Urinary bladder (tissue), 3 donors: ENCODE measurements at regions not wholly inside any gene's neighbourhood (a gene's known extent, or its start where the extent isn't known, plus 50 kb on each side); places are given as distances from the start of the nearest gene placed in this dataset.

ENCODE experiments used
- DNase-seq: peaks from one replicate; pipeline ENCODE4 v3.0.0-alpha.2; 2015; ENCODE audit errors: extremely low spot score
- H3K27ac ChIP-seq: one replicate; pipeline ENCODE4 v1.5.1; 2013; ENCODE audit warnings: low read depth, mild to moderate bottlenecking, moderate library complexity
- H3K36me3 ChIP-seq: one replicate; pipeline ENCODE4 v1.6.1; 2013; ENCODE audit warnings: mild to moderate bottlenecking, moderate library complexity; ENCODE audit not compliant: insufficient read depth
- H3K4me1 ChIP-seq: one replicate; pipeline ENCODE4 v1.6.1; 2013; ENCODE audit warnings: mild to moderate bottlenecking, moderate library complexity; ENCODE audit not compliant: insufficient read depth
- H3K4me3 ChIP-seq: one replicate; pipeline ENCODE4 v1.5.1; 2013; ENCODE audit warnings: low read depth, low read length
- whole genome bisulfite sequencing: extraction: QIAGEN DNeasy Blood & Tissue Kit; methylation state at CpG from one replicate; pipeline ENCODE4 v1.1.7; 2013; 5-methylcytosine and 5-hydroxymethylcytosine counted together
- donor health status: healthy with polysubstance abuse.
- donor health status: healthy.

- H3K4me1 ChIP-seq: no peaks in the 10 kb centered on the region
- H3K36me3 ChIP-seq: no peaks in the 10 kb centered on the region
- WGBS: 23% methylated on average over 3 of the region's 3 CpGs
- no peak overlapping the region for H3K27ac ChIP-seq
- H3K4me3 ChIP-seq: no peak overlapping the region
- DNase-seq: no peak
These were observed 230.4 kb upstream of the ZC3H12C start for GRCh38 chr11:109862835-109863234.

DNA sequence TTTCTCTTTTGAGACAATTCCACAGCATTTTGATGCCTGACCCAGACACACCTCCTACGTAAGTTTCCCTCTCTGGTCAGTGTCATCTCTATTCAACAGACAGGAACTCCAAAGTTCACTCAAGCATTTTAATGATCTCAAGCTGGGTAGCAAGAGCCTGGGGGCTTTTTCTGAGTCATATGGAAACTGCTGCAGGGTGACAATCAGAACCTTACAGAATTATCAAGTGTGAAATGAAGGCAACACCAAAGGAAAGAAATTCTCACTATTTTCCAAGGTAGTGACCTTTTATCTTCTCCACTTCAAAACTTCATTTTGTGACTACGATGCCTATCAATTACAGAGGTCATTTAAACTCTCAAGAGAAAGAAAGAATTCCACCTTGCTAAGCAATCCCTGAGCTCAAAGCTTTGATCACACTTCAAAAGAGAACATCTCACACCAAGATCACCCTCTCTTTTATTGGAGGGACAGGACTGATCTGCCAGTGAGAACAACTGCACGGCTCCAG, 229.0 kb upstream of the ZC3H12C start:
- DNase-seq: no peak
- Histone ChIP-seq H3K36me3 (no peaks in the 10 kb centered on the region), H3K4me3 (no peak overlapping the region), H3K27ac (no peak overlapping the region), H3K4me1 (no peaks in the 10 kb centered on the region)
- WGBS: 75% methylated on average over 3 of the region's 3 CpGs

DNA sequence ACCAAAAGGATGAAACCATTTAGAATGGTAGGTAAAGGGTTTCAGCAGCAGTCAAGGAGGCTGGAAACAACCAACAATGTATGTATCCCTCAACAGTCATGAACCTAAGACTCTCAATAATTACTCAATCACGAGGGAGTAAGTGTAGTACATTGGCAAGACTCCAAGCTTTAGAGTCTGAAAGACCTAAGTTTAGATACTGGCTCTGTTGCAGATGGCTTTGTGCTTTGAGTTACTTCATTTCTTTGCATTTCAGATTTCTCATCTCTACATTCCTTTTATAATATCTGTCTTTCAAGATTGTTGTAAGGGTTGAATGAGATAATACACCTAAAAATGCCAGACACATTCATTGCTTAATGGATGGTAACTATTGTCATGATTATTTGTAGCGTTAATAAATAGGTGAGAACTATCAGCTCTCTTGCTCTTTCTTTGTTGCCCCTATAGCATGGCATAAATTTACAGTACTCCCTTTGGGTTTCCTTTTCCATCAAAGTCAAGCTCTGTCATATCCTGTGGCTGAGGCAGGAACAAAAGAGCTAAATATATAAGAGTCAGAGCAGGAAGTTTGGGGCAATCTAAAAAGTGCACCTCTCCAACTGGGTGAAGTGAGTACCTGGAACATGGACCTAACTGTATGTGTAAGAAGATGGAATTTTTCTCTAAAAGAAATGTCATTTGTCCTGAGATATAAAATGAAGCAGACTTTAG, 228.2 kb upstream of the ZC3H12C start:
- H3K4me1 ChIP-seq: no peaks in the 10 kb centered on the region
- no peak overlapping the region for H3K4me3 ChIP-seq
- H3K27ac ChIP-seq: no peak overlapping the region
- no peaks in the 10 kb centered on the region for H3K36me3 ChIP-seq
- DNase-seq: no peak
- 48% methylated on average over 2 of the region's 2 CpGs for WGBS

GRCh38 chr11:109865548-109866186, 227.5 kb upstream of the ZC3H12C start:
- DNase-seq: no peak
- Histone ChIP-seq H3K27ac (no peak overlapping the region), H3K36me3 (no peaks in the 10 kb centered on the region), H3K4me3 (no peak overlapping the region), H3K4me1 (no peaks in the 10 kb centered on the region)
- WGBS: 84% methylated on average over 5 of the region's 5 CpGs

GRCh38 chr11:109867784-109868183, 225.4 kb upstream of the ZC3H12C start:
- DNase-seq: no peak
- WGBS: 87% methylated on average over 2 of the region's 2 CpGs
- Histone ChIP-seq H3K4me1 (no peaks in the 10 kb centered on the region), H3K27ac (no peak overlapping the region), H3K4me3 (no peak overlapping the region), H3K36me3 (no peaks in the 10 kb centered on the region)

DNA sequence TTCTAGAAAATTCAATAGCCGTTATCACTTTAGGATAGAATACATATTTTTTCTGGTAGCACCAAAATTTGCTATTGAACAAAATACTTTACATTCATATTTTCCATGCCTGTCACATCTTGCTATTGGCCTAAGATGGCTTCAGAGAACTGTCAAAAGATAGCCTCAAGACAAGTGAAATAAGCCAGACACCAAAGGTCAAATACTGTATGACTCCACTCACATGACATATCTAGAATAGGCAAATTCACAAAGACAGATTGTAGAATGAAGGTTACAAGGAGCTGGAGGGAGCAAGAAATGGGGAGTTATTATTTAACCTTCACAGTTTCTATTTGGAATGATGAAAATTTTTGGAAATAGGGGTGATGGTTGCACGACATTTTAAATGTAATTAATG, 223.7 kb upstream of the ZC3H12C start:
- no peaks in the 10 kb centered on the region for H3K36me3 ChIP-seq
- H3K4me3 ChIP-seq: no peak overlapping the region
- H3K27ac ChIP-seq: no peak overlapping the region
- no peaks in the 10 kb centered on the region for H3K4me1 ChIP-seq
- 93% methylated on average over 2 of the region's 2 CpGs for WGBS
- no peak for DNase-seq

GRCh38 chr11:109870297-109870696, 222.9 kb upstream of the ZC3H12C start:
- Histone ChIP-seq H3K4me1 (no peaks in the 10 kb centered on the region), H3K4me3 (no peak overlapping the region), H3K27ac (no peak overlapping the region), H3K36me3 (no peaks in the 10 kb centered on the region)
- no peak for DNase-seq
- 91% methylated on average over 6 of the region's 6 CpGs for WGBS

GRCh38 chr11:109877043-109877442, 216.1 kb upstream of the ZC3H12C start:
- H3K4me3 ChIP-seq: no peak overlapping the region
- H3K4me1 ChIP-seq: no peaks in the 10 kb centered on the region
- DNase-seq: no peak
- WGBS: 36% methylated on average over 4 of the region's 4 CpGs
- no peak overlapping the region for H3K27ac ChIP-seq
- no peaks in the 10 kb centered on the region for H3K36me3 ChIP-seq

DNA sequence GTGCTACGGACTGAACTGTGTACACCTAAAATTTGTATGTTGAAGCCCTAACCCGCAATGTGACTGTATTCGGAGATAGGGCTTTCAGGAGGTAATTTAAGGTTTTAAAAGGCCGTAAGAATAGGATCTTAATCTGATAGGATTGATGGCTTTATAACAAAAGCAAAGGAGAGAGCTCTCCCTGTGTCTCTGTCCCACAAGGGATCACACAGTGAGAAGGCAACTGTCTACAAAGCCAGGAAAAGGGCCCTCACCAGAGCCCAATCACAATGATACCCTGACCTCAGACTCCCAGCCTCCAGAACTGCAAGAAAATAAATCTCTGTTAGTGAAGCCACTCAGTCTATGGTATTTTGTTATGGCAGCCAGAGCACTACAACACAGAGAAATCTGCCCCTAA, 208.7 kb upstream of the ZC3H12C start:
- H3K4me1 ChIP-seq: no peaks in the 10 kb centered on the region
- H3K27ac ChIP-seq: no peak overlapping the region
- H3K4me3 ChIP-seq: no peak overlapping the region
- DNase-seq: no peak
- 73% methylated on average over 4 of the region's 4 CpGs for WGBS
- no peaks in the 10 kb centered on the region for H3K36me3 ChIP-seq

GRCh38 chr11:109885006-109885405, 208.2 kb upstream of the ZC3H12C start:
- H3K4me3 ChIP-seq: no peak overlapping the region
- no peak for DNase-seq
- no peaks in the 10 kb centered on the region for H3K4me1 ChIP-seq
- no peaks in the 10 kb centered on the region for H3K36me3 ChIP-seq
- no peak overlapping the region for H3K27ac ChIP-seq
- WGBS: 39% methylated on average over 7 of the region's 7 CpGs

DNA sequence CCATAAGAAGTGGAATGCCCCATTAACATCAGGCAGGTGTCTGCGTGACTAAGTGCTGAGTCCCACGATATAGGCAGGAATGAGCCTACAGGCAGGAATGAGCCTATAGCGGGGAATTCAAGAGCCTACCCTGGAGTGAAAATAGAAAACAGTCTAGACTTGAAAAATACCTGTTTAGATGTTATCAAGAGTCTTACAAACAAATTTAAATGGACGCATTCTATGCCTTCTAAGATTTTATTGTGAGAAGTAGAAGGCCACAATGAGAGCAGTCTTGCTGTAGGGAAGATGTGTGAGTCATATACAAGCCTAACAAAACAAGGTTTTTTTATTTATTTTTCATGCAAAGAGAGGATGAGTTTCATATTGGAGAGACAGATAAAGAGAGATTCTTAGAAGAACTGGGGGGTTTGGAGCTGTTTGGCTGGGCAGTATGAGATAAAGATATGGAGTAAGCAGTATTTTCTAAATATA, 200.8 kb upstream of the ZC3H12C start:
- H3K4me3 ChIP-seq: no peak overlapping the region
- no peak overlapping the region for H3K27ac ChIP-seq
- H3K36me3 ChIP-seq: no peaks in the 10 kb centered on the region
- no peaks in the 10 kb centered on the region for H3K4me1 ChIP-seq
- WGBS: 85% methylated on average over 4 of the region's 4 CpGs
- DNase-seq: no peak

- Histone ChIP-seq H3K4me1 (no peaks in the 10 kb centered on the region), H3K27ac (no peak overlapping the region), H3K4me3 (no peak overlapping the region), H3K36me3 (no peaks in the 10 kb centered on the region)
- DNase-seq: no peak
- WGBS: 63% methylated on average over 1 of the region's 1 CpG
These were observed 198.9 kb upstream of the ZC3H12C start for GRCh38 chr11:109894242-109894641.

GRCh38 chr11:109898592-109898991, 194.6 kb upstream of the ZC3H12C start:
- no peaks in the 10 kb centered on the region for H3K4me1 ChIP-seq
- no peak for DNase-seq
- H3K27ac ChIP-seq: no peak overlapping the region
- H3K36me3 ChIP-seq: no peaks in the 10 kb centered on the region
- H3K4me3 ChIP-seq: no peak overlapping the region
- 75% methylated on average over 2 of the region's 2 CpGs for WGBS

DNA sequence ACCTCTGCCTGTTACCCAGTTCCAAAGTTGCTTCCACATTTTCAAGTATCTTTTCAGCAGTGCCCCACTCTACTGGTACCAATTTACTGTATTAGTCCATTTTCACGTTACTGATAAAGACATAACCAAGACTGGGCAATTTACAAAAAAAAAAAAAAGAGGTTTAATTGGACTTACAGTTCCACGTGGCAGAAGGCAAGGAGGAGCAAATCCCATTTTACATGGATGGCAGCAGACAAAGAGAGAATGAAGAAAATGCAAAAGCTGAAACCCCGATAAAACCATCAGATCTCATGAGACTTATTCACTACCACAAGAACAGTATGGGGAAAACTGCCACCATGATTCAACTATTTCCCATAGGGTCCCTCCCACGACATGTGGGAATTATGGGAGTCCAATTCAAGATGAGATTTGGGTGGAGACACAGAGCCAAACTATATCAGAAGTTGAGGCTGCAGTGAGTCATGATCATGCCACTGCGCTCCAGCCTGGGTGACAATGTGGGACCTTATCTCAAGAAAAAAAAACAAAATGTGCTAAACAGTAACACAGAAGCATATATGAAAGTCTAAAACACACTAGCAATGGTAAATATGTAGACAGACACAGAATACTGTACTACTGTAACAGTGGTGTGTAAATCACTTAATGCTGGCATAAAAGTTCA, 190.3 kb upstream of the ZC3H12C start:
- no peaks in the 10 kb centered on the region for H3K36me3 ChIP-seq
- no peak overlapping the region for H3K4me3 ChIP-seq
- no peak overlapping the region for H3K27ac ChIP-seq
- DNase-seq: no peak
- 78% methylated on average over 5 of the region's 5 CpGs for WGBS
- no peaks in the 10 kb centered on the region for H3K4me1 ChIP-seq
